Sciatic nerve (tissue), 2 donors: ENCODE measurements at regions not wholly inside any gene's neighbourhood (a gene's known extent, or its start where the extent isn't known, plus 50 kb on each side); places are given as distances from the start of the nearest gene placed in this dataset.

Experiments
- ATAC-seq: fragments of 200-7000 bp; cut with Tn5 transposase; one replicate; pipeline ENCODE4 v1.9.1; 2020; ENCODE audit warnings: mild to moderate bottlenecking, moderate library complexity
- DNase-seq: peaks from one replicate; pipeline ENCODE4 v3.0.0-alpha.2; 2020; ENCODE audit warnings: low spot score
- intact Hi-C: fragments of 100-400 bp; cut with DNase I; formaldehyde crosslinking; loops from one replicate; pipeline ENCODE4 v1.14.2; 2022
- donor health status: DM: no; HTN: no; CAD: no.
- donor health status: DM: no; HTN: no; CAD: no.

DNA sequence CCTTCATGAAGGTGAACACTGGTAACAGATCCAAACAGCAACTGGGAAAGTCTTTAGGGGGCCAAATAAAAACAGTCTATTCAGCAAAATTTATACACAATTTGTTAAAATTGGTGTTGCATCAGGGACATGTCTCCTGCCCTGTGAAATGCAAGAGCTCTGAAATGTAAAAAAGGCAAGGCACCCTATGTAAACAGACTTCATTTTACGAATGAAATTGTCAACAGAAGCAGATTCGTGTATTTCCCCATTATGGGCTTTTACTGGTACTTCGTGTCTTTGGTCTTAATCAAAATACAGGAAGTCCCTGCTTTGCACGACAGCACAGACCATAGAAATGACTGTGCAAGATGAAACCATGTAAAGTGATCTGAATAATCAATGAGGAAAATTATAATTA lies 127.3 kb upstream of the THBS1 start:
- DNase-seq (no peak), ATAC-seq (peak; percentile 31)
- intact Hi-C loops: loop anchor here (5.0 kb wide), 1 partner anchor 674 kb away; no protein-coding TSS in a partner anchor

DNA sequence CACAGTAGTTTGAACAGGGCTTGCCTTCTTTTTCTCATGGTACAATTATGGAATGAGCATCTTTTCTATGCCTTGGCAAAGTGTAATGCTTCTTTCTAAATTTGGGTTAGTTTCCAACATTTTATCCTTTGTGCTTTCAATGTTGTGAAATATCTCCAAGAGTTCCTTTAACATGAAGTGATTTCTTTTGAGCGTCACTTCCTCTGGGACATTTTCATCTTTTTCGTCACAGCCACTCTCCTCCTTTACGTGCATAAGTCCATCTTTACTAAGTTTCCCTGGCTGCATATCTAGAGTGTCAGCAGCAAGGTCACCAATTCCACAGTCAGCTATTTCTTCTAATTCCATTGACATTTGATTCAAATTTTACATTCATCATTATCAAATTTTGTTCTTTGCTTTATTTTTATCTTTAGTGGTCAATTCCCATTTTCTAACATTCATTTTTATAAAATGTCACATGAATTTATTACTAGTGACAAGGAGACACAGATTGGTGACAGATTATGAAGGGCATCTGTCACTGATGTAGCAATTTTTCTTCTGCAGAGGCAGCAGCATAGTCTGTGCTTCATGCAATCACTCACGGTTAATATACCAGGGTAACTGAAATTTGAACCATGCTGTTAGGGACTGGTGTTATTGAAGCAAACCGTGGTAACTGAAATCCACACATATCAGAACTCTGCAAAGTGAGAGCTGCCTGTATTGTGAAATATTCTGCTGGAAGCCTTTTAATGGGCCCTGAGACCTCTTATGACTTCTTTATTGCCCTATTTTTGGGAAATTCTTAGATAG lies 126.5 kb upstream of the THBS1 start:
- no peak for DNase-seq
- intact Hi-C loops: loop anchor here (5.0 kb wide), 1 partner anchor 673 kb away; no protein-coding TSS in a partner anchor
- ATAC-seq: peak; percentile 81

DNA sequence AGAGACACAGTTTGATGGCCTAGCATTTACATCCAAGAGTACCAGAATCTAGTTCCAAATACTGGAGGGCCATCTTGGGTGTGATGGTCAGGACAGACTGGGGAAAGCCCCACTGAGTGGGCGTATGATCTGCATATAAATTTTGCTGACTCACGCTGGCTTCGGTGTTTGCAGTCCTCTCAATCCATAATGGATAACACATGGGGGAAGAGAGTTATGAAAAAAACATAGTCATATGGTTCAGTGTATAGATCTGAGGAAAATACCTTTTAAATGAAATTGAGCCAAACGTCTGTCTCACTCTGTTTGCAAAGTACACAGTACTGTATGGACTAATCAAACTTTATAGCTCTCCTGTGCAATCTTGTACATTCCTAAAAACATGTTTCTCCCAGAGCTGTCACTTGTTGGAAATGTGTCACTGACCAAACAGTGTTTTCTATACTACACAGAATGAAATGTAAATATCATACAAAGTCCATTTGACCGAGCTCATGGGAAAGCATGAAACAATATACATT lies 125.3 kb upstream of the THBS1 start:
- peak; percentile 42 for ATAC-seq
- intact Hi-C loops: no loop called here
- no peak for DNase-seq

DNA sequence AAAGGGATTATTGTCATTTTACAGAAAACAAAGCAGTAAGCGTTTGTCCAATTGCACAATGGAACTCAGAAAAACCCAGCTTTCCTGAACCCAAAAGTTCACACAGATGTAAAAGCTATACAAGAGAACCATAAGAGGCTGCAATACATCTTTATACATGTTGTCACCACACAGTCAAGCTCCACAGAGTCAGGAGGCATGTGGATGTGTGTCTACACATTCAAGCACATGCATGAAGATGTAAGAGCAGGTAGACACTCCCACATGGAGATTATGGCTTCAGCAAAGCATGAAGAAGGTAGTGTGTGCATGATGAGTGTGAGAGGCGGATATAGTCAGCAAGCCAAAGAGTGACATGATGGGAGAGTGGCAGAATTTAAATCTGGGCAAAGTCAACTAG lies 124.7 kb upstream of the THBS1 start:
- DNase-seq (no peak), ATAC-seq (no peak)
- intact Hi-C loops: no loop called here

DNA sequence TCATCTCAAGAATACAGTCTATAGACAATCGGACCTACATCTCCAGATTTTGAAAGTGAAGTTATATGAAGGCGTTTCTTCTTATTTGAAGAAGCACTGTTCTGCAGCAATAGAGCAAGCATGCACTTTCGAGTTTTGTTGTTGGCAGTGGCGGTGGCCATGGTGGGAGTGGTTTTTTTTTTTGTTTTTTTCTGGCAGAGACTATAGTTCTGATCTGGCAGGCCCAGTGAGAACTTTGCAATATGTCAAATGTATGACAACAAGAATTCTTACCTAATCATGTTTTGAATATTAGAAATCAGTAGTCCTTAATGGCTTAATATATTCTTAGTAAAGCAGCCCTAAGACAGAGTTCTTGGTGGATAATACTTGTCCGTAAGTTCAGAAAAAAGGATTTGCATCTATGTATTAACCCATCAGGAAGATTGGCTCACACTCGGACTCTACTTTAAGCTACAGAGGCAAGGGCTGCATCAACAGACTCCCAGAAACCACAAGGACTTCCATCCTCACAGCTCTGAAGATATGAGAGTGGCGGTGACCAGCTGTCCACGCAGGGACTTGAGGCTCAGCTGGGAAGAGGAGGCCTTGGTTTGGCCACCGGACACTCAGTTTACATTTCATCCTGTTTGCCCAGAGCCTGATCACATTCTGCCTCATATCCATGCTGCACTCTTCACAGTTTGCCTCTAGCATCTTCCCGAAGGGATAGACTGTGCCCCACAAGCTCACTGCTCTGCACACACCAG lies 124.1 kb upstream of the THBS1 start:
- no peak for DNase-seq
- ATAC-seq: no peak
- intact Hi-C loops: no loop called here

DNA sequence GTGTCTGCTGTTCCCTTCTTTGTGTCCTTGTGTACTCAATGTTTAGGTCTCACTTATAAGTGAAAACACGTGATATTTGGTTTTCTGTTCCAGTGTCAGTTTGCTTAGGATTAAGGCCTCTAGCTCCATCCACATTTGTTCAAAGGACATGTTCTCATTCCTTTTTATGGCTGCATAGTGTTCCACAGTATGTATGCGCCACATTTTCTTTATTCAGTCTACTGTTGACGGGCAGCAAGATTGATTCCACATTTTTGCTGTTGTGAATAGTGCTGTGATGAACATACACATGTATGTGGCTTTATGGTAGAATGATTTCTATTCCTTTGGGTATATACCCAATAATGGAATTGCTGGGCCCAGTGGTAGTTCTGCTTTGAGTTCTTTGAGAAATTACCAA lies 122.7 kb upstream of the THBS1 start:
- no peak for ATAC-seq
- intact Hi-C loops: no loop called here
- DNase-seq: no peak

DNA sequence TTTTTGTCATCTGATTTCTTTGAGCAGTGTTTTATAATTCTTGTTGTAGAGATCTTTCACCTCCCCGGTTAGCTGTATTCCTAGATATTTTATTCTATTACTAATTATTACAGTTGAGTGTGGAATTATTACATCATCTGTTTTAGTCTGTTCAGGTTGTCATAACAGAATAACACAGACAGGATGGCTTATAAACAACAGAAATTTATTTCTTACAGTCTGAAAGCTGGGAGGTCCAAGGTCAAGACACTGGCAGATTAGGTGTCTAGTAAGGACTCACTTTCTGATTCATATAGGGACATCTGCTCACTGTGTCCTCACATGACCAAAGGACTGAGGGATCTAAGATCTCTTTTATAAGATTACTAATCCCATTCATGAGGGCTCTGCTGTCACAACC lies 121.3 kb upstream of the THBS1 start:
- DNase-seq (no peak), ATAC-seq (no peak)
- intact Hi-C loops: no loop called here

DNA sequence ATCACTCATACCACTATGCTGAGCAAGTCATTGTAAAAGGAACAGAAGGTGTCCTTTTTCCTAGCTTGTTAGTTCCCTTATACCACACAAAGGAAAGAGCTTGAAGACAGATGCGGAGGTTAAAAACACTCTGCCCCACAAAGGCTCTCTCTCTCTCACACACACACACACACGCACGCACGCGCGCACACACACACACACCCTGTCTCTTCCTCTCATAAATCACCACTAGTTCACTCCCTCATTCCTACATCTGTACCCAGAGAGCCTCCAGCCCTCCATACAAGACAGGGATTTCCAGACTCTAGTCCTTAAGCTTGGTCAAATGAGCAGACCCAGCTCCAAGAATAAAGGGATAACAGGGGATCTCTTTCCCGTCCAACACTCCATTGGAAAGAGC lies 120.1 kb upstream of the THBS1 start:
- ATAC-seq: no peak
- DNase-seq: no peak
- intact Hi-C loops: no loop called here

DNA sequence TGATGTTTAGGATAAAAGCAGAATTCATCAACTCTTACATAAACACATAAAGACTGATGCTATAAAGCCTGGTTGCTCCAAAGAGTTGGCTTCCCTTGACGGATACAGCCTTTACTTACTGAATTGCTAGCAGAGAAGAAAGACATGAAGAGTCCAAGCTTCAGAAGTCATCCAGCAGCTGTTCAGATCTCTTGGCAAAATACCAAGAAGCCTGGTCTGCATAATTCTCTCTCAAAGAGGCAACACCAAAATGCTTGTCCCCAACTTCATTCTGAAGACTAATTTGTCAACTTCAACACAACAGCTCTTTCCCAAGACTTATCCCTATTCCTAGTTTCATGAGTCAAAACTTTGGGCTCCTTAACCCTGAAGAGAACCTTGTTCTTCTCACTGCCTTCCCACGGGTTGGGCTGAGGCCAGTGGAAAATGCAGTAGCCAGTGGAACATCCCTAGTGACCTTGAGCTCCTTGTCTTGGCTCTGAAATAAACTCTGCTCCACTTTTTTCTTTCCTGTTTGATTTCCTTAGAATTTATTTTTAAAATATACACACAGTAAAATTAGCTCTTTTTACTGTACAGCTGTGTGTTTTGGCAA lies 119.2 kb upstream of the THBS1 start:
- intact Hi-C loops: no loop called here
- ATAC-seq (peak; percentile 48), DNase-seq (no peak)

DNA sequence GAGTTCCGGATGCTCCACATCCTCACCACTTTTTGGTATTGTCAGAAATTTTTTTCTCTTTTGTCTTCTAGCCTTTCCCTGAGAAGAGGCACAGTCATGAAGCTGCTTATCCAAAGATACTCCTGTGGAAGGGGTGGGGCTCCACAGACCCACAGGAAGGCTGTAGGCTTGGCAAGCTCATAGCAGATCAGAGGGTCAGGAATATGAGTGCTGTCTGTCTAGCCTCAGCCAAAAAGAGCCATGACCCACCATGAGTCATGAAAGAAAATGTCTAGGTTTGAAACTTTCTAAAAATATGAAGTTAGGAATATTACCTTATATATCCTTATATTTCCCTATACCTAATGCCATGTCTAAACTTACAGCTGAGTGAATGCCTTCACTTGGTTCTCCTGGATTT lies 118.2 kb upstream of the THBS1 start:
- ATAC-seq (no peak), DNase-seq (no peak)
- intact Hi-C loops: no loop called here

DNA sequence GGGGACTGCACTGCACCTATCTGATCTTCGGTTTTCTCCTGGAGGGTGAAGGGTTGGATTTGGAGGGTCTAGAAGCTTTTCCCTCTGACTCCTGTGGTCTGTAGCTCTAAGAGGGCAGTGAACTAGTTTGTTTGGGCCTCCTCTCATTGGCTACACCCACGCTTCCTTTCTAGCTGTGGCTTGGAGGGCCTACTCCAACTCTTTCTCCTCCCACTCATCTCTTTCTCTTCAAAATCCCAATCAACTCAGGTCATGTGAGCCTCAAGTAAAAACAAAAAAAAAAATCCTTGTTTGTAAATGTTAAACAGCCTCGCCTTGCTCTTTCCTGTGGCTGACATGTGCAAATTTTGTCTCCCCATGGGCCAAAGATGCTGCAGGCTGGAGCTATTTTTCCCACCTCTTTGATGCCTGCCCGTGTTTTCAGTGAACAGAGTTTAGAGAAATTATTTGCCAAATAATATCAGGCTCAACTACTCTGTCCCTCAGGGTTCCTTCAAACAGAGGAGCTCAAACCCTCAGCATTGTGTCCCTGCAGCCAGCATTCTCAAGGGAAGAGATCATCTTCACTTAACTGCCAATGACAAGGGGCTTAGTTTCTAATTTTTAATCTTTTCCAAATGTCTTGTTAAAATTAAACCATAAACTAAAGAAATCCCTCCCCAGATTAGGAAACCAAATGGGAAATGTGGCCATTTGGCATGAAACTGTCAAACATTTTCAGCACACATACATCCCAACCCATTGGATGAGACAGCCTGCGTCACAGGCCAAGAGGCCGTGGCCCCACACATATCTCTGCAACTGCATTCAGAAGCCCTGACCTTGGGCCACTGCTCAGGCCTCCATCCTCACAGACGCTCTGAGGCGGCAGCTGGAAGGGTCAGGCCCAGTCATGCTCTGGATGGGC lies 114.8 kb upstream of the THBS1 start:
- ATAC-seq (peak; percentile 89), DNase-seq (peak; percentile 70)
- intact Hi-C loops: no loop called here

DNA sequence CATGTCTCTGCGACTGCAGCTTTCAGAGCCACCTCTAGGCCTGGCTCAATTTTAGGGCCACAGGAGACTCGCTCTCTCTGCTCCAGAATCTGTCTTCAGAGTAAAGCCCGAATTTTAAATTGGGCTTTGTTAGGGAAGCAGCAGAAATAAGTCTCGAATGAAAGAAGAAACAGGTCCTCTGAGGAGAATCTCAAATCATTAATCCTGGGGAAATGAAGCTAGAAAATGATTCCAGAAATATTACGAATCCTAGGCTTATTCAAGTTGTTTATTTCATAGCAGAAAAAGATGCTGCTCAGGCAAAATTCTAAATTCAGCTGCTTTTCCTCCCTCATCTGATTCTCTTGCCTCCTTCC lies 114.2 kb upstream of the THBS1 start:
- no peak for ATAC-seq
- intact Hi-C loops: no loop called here
- no peak for DNase-seq

DNA sequence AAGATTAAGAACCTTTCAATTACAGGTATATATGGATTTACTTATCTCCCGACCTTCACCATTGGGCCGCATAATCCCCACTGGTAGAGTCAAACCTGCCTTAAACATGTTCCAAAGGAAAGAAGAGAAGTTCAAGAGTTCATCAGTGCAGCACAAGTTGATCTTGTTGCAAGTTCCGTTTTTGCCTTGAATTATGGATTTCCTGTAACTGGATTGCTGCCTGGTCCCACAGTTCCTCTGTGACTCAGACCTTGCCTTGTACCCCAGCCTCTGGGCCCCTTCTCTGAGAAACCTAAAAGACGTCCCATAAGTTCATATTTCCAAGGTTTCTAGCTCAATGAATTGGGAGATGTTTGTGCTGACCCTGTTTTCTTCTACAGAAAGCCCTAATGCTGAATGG lies 112.5 kb upstream of the THBS1 start:
- intact Hi-C loops: no loop called here
- no peak for DNase-seq
- no peak for ATAC-seq

DNA sequence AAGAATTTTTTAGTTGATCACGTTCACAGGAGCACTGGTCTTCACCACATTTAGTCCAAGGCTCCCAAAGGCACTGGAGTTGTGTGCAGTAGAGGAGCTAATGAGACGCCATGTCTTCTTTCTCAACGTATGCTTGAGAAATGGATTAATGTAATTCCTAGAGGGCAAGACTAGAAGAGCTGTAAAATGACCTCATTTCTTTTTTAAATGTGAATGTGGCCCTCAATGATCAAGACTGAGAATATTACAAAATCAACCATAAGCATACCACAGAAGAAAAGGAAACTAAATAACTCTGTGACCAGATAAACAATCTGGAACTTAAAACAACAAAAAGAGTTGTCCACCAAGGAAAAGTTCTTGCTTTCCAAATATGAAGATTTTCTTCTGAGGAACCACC lies 112.1 kb upstream of the THBS1 start:
- ATAC-seq: no peak
- intact Hi-C loops: no loop called here
- DNase-seq: no peak

DNA sequence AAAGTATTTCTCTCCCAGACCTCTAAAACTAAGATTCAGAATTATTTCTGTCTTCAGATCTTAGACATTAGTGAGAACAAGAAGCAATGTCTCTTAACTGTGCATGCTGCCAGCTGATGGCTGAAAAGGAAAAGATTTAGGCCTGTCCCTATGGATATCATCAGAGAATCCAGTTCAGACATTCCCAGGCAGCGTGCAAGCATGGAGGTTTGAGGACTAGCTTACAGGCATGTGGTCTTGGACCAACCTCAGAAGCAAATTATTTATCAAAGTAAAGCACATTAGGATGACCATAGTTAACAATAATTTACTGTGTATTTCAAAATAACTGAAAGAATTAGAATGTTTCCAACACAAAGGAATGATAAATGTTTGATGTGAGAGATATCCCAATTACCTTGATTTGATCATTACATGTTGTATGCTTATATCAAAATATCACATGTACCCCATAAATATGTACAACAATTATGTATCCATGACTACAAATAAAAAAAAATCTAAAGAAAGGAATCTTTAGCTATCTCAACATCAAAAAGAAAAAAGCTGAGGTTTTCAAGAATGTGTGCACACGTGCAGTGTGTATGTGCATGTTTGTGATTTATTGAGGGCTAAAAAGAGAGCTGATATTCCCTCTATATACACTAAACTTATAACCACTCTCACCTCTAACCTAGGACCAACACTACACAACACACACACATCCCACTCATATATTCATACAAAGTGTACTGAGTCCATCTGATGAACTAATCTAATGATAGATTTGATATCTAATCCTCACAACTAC lies 108.9 kb upstream of the THBS1 start:
- DNase-seq (no peak), ATAC-seq (no peak)
- intact Hi-C loops: no loop called here

DNA sequence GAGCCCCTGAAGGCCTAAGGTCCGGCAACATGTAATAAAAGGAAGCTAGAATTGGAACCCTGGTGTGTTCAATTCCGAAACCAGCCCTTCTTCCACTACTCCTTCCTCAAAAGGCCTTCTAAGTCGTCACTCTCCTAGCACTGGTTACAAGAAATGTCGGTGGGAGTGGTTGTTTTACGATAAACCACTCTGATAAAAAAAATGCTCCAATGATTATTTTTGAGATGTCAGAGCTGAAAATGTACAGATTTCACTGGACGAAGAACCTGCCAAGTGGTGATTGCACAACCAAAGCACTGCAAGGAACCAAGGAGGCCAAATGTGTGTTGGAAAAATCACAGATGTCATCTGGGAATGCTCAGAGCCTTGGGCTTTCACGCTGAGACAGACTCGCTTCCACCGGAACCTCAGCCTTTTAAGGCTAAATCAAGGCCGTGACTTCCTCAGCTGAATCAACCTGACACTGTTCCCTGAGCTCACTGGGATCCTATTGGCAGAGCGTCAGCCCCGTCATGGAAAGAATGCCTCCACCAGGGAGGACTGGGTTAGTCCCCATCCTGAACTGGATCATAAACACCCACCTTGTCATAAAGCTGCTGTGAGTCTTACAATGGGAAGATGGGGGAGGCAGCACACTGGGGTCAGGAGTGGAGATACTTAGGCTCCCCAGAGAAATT lies 108.1 kb upstream of the THBS1 start:
- intact Hi-C loops: no loop called here
- ATAC-seq (peak; percentile 97), DNase-seq (peak; percentile 89)

DNA sequence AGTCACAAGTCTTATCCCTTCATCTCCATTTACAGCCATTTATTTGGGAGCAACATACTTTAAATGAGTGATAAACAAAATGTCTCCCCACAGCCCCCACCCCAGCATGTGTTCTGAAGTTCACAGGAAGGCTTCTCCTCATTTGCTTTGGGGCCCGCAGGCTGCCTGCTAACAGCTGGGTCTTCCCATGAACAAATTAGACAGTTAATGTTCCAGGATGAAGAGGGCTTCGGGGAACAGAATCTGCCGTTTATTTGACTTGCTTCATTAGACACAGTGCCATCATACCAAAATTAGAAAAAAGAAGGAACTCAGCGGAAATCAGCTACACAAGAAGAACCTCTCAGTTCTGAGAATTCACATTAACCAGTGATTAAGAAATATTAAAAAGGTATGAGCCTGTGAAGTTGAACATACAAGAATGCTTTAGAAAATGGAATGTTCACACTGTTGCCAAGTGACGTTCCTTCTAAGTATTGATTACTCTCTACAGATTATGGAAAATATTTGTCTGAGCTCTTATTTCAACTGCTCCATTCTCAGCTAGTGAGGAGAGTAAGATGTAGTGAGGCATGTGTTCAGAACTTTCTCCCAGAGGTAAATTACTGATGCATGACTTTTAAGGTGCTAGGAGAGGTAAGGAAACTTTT lies 107.5 kb upstream of the THBS1 start:
- no peak for DNase-seq
- intact Hi-C loops: no loop called here
- peak; percentile 50 for ATAC-seq
